HepG2 (cell line): ENCODE measurements at regions not wholly inside any gene's neighbourhood (a gene's known extent, or its start where the extent isn't known, plus 50 kb on each side); places are given as distances from the start of the nearest gene placed in this dataset.

ENCODE experiments used
- ATAC-seq: fragments of 200-7000 bp; cut with Tn5 transposase; 3 replicates; pipeline ENCODE4 v1.9.1; 2020; ENCODE audit warnings: mild to moderate bottlenecking, moderate library complexity
- BruUV-seq: library from RNA; stranded (reverse); fragments of 400-500 nt; replicated peaks from 2 replicates; lab custom pipeline; 2021; lab: Mats Ljungman, UMichigan
- CTCF ChIA-PET: fragments of 300-600 bp; formaldehyde crosslinking; extraction: SDS; loops from one replicate; lab custom pipeline; 2021; ENCODE audit warnings: low total read pairs, inconsistent platforms, low intra/inter-chr PET ratio; lab: Yijun Ruan, JAX
- POLR2A ChIA-PET: fragments of 350-600 bp; sonication (Branson Sonifier 250); formaldehyde crosslinking; loops from one replicate; lab custom pipeline; 2020; ENCODE audit warnings: antibody characterized with exemption, inconsistent platforms; lab: Yijun Ruan, JAX
- DNase-seq: peaks from one replicate; pipeline ENCODE4 v3.0.0-alpha.2; 2015; ENCODE audit warnings: low spot score
- FAIRE-seq: peaks from 3 replicates; lab custom pipeline; 2011; peaks lifted over from hg19 to GRCh38; lab: Jason Lieb, UNC
- H2AFZ ChIP-seq: one replicate; pipeline ENCODE4 v1.6.1; 2011; ENCODE audit warnings: low read length, inconsistent platforms
- H3K27ac ChIP-seq: fragments of 300-600 bp; 3 replicates; pipeline ENCODE4 v1.8.0; 2011; ENCODE audit warnings: mixed run types, mild to moderate bottlenecking, mixed read lengths, low read length, inconsistent platforms; ENCODE audit not compliant: insufficient read depth; ENCODE audit errors: extremely low read length
- H3K27me3 ChIP-seq, 2 experiments: fragments of 200-600 bp in 1 of 2; 2 replicates in 1 of 2; 3 replicates in 1 of 2; pipeline versions ENCODE4 v1.6.0 to v1.8.0; 2011; ENCODE audit warnings: low read length in 2 of 2, mild to moderate bottlenecking in 2 of 2, moderate library complexity in 2 of 2, inconsistent platforms in 1 of 2; ENCODE audit not compliant: insufficient read depth in 2 of 2, control insufficient read depth in 1 of 2
- H3K36me3 ChIP-seq, 2 experiments: fragments of 200-600 bp in 1 of 2; replicated peaks in 1 of 2; 2 replicates in 1 of 2; 3 replicates in 1 of 2; pipeline versions ENCODE4 v1.5.1 to v1.8.0; 2011; ENCODE audit warnings: low read length in 2 of 2, inconsistent platforms in 1 of 2; ENCODE audit not compliant: insufficient read depth in 2 of 2, control insufficient read depth in 1 of 2
- H3K4me1 ChIP-seq: 2 replicates; pipeline ENCODE4 v1.5.1; 2012; ENCODE audit warnings: low read length, inconsistent platforms; ENCODE audit not compliant: insufficient read depth
- H3K4me2 ChIP-seq: 2 replicates; pipeline ENCODE4 v1.6.0; 2011; ENCODE audit warnings: low read depth, low read length, inconsistent platforms
- H3K4me3 ChIP-seq, 3 experiments: fragments of 200-600 bp in 1 of 3; sonication (generic), shearing (Covaris generic) in 1 of 3; replicated peaks in 1 of 3; 2 replicates each; pipeline ENCODE4 v1.5.1; 2011 to 2016; ENCODE audit warnings: low read length in 3 of 3, inconsistent platforms in 2 of 3, low read depth in 2 of 3, mild to moderate bottlenecking in 2 of 3, control low read depth in 1 of 3, mixed read lengths in 1 of 3; ENCODE audit not compliant: insufficient read depth in 1 of 3
- H3K79me2 ChIP-seq: one replicate; pipeline ENCODE4 v1.6.1; 2011; ENCODE audit warnings: low read length, inconsistent platforms; ENCODE audit not compliant: insufficient read depth
- H3K9ac ChIP-seq: 2 replicates; pipeline ENCODE4 v1.6.0; 2011; ENCODE audit warnings: mild to moderate bottlenecking, low read depth, low read length, inconsistent platforms; ENCODE audit not compliant: insufficient read depth
- H3K9me3 ChIP-seq: 2 replicates; pipeline ENCODE4 v1.5.1; 2012; ENCODE audit warnings: mild to moderate bottlenecking, low read length
- H4K20me1 ChIP-seq: 2 replicates; pipeline ENCODE4 v1.6.0; 2011; ENCODE audit warnings: inconsistent platforms, mild to moderate bottlenecking, low read length, moderate library complexity; ENCODE audit not compliant: insufficient read depth
- AKAP8 ChIP-seq: sonication (generic); formaldehyde crosslinking; IDR thresholded peaks from 2 replicates; pipeline ENCODE4 v1.5.1; 2020; ENCODE audit warnings: mild to moderate bottlenecking, missing genetic modification reagents
- CREBL2 ChIP-seq: sonication (generic); formaldehyde crosslinking; IDR thresholded peaks from 2 replicates; pipeline ENCODE4 v1.8.1; 2023; ENCODE audit warnings: missing genetic modification reagents, mild to moderate bottlenecking, borderline replicate concordance
- E2F2 ChIP-seq: sonication (generic); formaldehyde crosslinking; IDR thresholded peaks from 2 replicates; pipeline ENCODE4 v1.4.0; 2020; ENCODE audit warnings: missing genetic modification reagents, borderline replicate concordance
- HHEX ChIP-seq: IDR thresholded peaks from 2 replicates; pipeline ENCODE4 v1.6.1; 2016; ENCODE audit warnings: control low read depth
- KAT7 ChIP-seq: IDR thresholded peaks from 2 replicates; pipeline ENCODE4 v1.6.1; 2018; ENCODE audit warnings: borderline replicate concordance, missing compliant biosample characterization
- SOX5 ChIP-seq: IDR thresholded peaks from 2 replicates; pipeline ENCODE4 v1.6.1; 2016; ENCODE audit warnings: borderline replicate concordance
- TFDP1 ChIP-seq: IDR thresholded peaks from 2 replicates; pipeline ENCODE4 v1.6.1; 2016; ENCODE audit warnings: missing compliant biosample characterization, missing genetic modification reagents, borderline replicate concordance
- TFE3 ChIP-seq: IDR thresholded peaks from 2 replicates; pipeline ENCODE4 v1.6.1; 2016
- ZBTB2 ChIP-seq: sonication (generic); formaldehyde crosslinking; IDR thresholded peaks from 2 replicates; pipeline ENCODE4 v1.8.0; 2022; ENCODE audit warnings: low read depth, missing genetic modification reagents
- ZBTB3 ChIP-seq: sonication (generic); formaldehyde crosslinking; IDR thresholded peaks from 2 replicates; pipeline ENCODE4 v1.4.0; 2020; ENCODE audit warnings: low read depth, mild to moderate bottlenecking, moderate library complexity, missing genetic modification reagents, borderline replicate concordance
- ZBTB33 ChIP-seq: sonication (generic); formaldehyde crosslinking; IDR thresholded peaks from 2 replicates; pipeline ENCODE4 v1.4.0; 2020; ENCODE audit warnings: missing genetic modification reagents
- ZNF800 ChIP-seq: sonication (generic); formaldehyde crosslinking; IDR thresholded peaks from 2 replicates; pipeline ENCODE4 v1.4.0; 2020; ENCODE audit warnings: missing genetic modification reagents
- WGBS: methylation state at CpG from one replicate; pipeline ENCODE4 v1.1.6; 2017; ENCODE audit warnings: low lambda C conversion rate; 5-methylcytosine and 5-hydroxymethylcytosine counted together
- in situ Hi-C: cut with HindIII; loops from 2 replicates; pipeline ENCODE4 v1.10.0; 2017; ENCODE audit warnings: low pct_unique_long_range_greater_than_20kb; ENCODE audit not compliant: extremely low pct_ligation_motif_present
- intact Hi-C: fragments of 100-400 bp; cut with micrococcal nuclease; formaldehyde crosslinking; loops from one replicate; pipeline ENCODE4 v1.10.0; 2022; ENCODE audit not compliant: unreplicated experiment

- intact Hi-C loops, result no loop called here
- no peak for TF ChIP-seq AKAP8 (CRISPR knock-in tag)
- TF ChIP-seq TFDP1 (CRISPR knock-in tag), result no peak
- TF ChIP-seq CREBL2 (CRISPR knock-in tag), result no peak
- TF ChIP-seq TFE3 (CRISPR knock-in tag), result no peak
- no peak for TF ChIP-seq E2F2
- no peak for TF ChIP-seq HHEX (CRISPR knock-in tag)
- peak; percentile 76 for TF ChIP-seq ZBTB33 (CRISPR knock-in tag)
- TF ChIP-seq KAT7 (CRISPR knock-in tag), result no peak
- peak; percentile 32; the same call in 1 of the 2 replicates for TF ChIP-seq SOX5 (CRISPR knock-in tag)
- no peak for TF ChIP-seq ZBTB3 (CRISPR knock-in tag)
- no peak for TF ChIP-seq ZBTB2 (CRISPR knock-in tag)
- TF ChIP-seq ZNF800 (CRISPR knock-in tag), result no peak
Measured at GRCh38 chr15:62756326-62756994, 286.1 kb upstream of the TPM1 start.

More at GRCh38 chr15:62756326-62756994, 286.1 kb upstream of the TPM1 start:
- Histone ChIP-seq H3K36me3 (no peaks in the 10 kb centered on the region; a peak in 1 of 5 replicates), H3K9me3 (no peaks in the 10 kb centered on the region), H3K9ac (no peak overlapping the region), H3K4me3 (no peak overlapping the region), H4K20me1 (no peaks in the 10 kb centered on the region), H3K27me3 (no peaks in the 10 kb centered on the region), H3K27ac (no peak overlapping the region), H2AFZ (no peak overlapping the region), H3K4me2 (no peak overlapping the region), H3K4me1 (peaks cover 65% of the 10 kb centered on the region), H3K79me2 (no peaks in the 10 kb centered on the region)
- WGBS, result 46% methylated on average over 3 of the region's 6 CpGs
- BruUV-seq, result no TSS peak
- peak; percentile 61 for DNase-seq
- in situ Hi-C loops, result no loop called here
- ChIA-PET CTCF (no interaction called here), POLR2A (no interaction called here)
- FAIRE-seq, result no peak
- ATAC-seq, result peak; percentile 35
